Astrocyte of the cerebellum (primary cell): ENCODE measurements at regions not wholly inside any gene's neighbourhood (a gene's known extent, or its start where the extent isn't known, plus 50 kb on each side); places are given as distances from the start of the nearest gene placed in this dataset.

ENCODE experiments used
- DNase-seq: peaks from one replicate; pipeline ENCODE4 v3.0.0-alpha.2; 2011; ENCODE audit warnings: low read depth
- H3K4me3 ChIP-seq: 2 replicates; pipeline ENCODE4 v1.5.1; 2011; ENCODE audit warnings: mild to moderate bottlenecking, low read depth, low read length, moderate library complexity
- CTCF ChIP-seq: IDR thresholded peaks from 2 replicates; pipeline ENCODE4 v1.5.1; 2012; ENCODE audit warnings: low read length, low read depth, moderate library complexity, mild to moderate bottlenecking; ENCODE audit errors: missing control alignments
- in situ Hi-C: cut with HindIII; loops from 2 replicates; pipeline ENCODE4 v1.10.0; 2017; ENCODE audit warnings: low sequenced_read_pairs

- DNase-seq, result peak; percentile 49
- H3K4me3 ChIP-seq, result no peak overlapping the region
- in situ Hi-C loops, result no loop called here
- TF ChIP-seq CTCF, result peak; percentile 57
Measured at GRCh38 chrX:34300871-34301270, 168.8 kb upstream of the FAM47A start.

- TF ChIP-seq CTCF, result no peak
- no peak overlapping the region for H3K4me3 ChIP-seq
- in situ Hi-C loops, result no loop called here
- no peak for DNase-seq
Measured at GRCh38 chrX:34299451-34299967, 167.4 kb upstream of the FAM47A start.

GRCh38 chrX:34294665-34295064, 162.6 kb upstream of the FAM47A start:
- DNase-seq, result no peak
- in situ Hi-C loops, result no loop called here
- TF ChIP-seq CTCF, result no peak
- no peak overlapping the region for H3K4me3 ChIP-seq

GRCh38 chrX:34288782-34289181, 156.7 kb upstream of the FAM47A start:
- in situ Hi-C loops, result no loop called here
- TF ChIP-seq CTCF, result no peak
- DNase-seq, result peak; percentile 4
- H3K4me3 ChIP-seq, result no peak overlapping the region

GRCh38 chrX:34279866-34280560, 147.9 kb upstream of the FAM47A start:
- no peak for DNase-seq
- TF ChIP-seq CTCF, result no peak
- no peak overlapping the region for H3K4me3 ChIP-seq
- in situ Hi-C loops, result no loop called here

GRCh38 chrX:34275699-34276098, 143.6 kb upstream of the FAM47A start:
- in situ Hi-C loops, result no loop called here
- TF ChIP-seq CTCF, result no peak
- no peak overlapping the region for H3K4me3 ChIP-seq
- DNase-seq, result no peak
